Peyer's patch (tissue), 4 donors: ENCODE measurements at regions not wholly inside any gene's neighbourhood (a gene's known extent, or its start where the extent isn't known, plus 50 kb on each side); places are given as distances from the start of the nearest gene placed in this dataset.
"Not testable (repeated sequence)": the region's sequence is repeated elsewhere in the genome, so short reads cannot be mapped to it uniquely, and the experiment has no call there.

Source experiments
- DNase-seq, 3 donors: peaks; one replicate each; pipeline ENCODE4 v3.0.0-alpha.2; 2017 to 2019
- H3K27ac ChIP-seq, 4 donors: fragments of 200-600 bp; sonication (generic); one replicate each; pipeline ENCODE4 v1.5.1; 2016 to 2019
- H3K27me3 ChIP-seq, 2 donors: fragments of 200-600 bp; sonication (generic); one replicate each; pipeline ENCODE4 v1.5.1; 2019
- H3K36me3 ChIP-seq, 3 donors: fragments of 200-600 bp; sonication (generic); one replicate each; pipeline ENCODE4 v1.5.1; 2016 to 2019
- H3K4me1 ChIP-seq, 4 donors: fragments of 200-600 bp; sonication (generic); one replicate each; pipeline ENCODE4 v1.5.1; 2016 to 2019
- H3K4me3 ChIP-seq, 4 donors: fragments of 200-600 bp; sonication (generic); 1 replicate in 3 of 4; 2 replicates in 1 of 4; pipeline ENCODE4 v1.5.1; 2016 to 2019; ENCODE audit warnings: mild to moderate bottlenecking in 1 of 4
- H3K9me3 ChIP-seq, 4 donors: fragments of 200-600 bp; sonication (generic); one replicate each; pipeline ENCODE4 v1.5.1; 2016 to 2019; ENCODE audit warnings: mild to moderate bottlenecking in 1 of 4
- CTCF ChIP-seq, 6 experiments: fragments of 450-650 bp in 4 of 6; fragments of 200-600 bp in 2 of 6; sonication (generic) in 1 of 6; IDR thresholded peaks; one replicate each; pipeline ENCODE4 v1.5.1; 2017 to 2019; ENCODE audit warnings: antibody characterized with exemption in 6 of 6, mild to moderate bottlenecking in 3 of 6, moderate library complexity in 1 of 6
- POLR2A ChIP-seq, 2 donors: fragments of 450-650 bp; IDR thresholded peaks; one replicate each; pipeline ENCODE4 v1.5.1; 2017; ENCODE audit warnings: antibody characterized with exemption in 2 of 2, mild to moderate bottlenecking in 2 of 2, moderate library complexity in 2 of 2

DNA sequence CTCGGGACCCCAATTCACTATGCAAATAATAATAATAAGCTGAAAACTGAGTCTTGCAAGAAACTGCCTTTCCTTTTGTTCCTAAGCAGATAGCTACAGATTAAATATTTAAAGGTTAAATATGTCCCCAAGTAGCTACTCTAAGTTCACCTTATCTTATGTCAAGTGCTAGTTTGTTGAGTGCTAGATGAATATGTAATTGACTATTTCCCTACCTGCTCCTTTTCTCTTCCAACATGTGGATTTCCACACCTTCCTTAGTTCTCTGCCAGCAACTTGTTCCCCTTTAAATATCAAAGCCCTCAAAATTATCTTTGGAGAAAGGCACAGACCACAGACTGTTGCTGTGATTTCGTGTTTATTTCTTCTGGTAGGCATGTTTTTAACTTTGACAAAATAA lies 709.2 kb upstream of the SLITRK1 start:
- Histone ChIP-seq H3K27me3 (no peaks in the 10 kb centered on the region), H3K9me3 (no peaks in the 10 kb centered on the region), H3K4me1 (no peaks in the 10 kb centered on the region), H3K4me3 (no peak overlapping the region), H3K27ac (no peak overlapping the region), H3K36me3 (no peaks in the 10 kb centered on the region)
- no peak for DNase-seq
- TF ChIP-seq CTCF (IDR thresholded peaks at IDR 0.05), result no peak
- no peak for TF ChIP-seq POLR2A (IDR thresholded peaks at IDR 0.05)

GRCh38 chr13:84590663-84591062 lies 708.4 kb upstream of the SLITRK1 start:
- DNase-seq, result no peak
- Histone ChIP-seq H3K27ac (no peak overlapping the region), H3K9me3 (no peaks in the 10 kb centered on the region), H3K36me3 (no peaks in the 10 kb centered on the region), H3K27me3 (no peaks in the 10 kb centered on the region), H3K4me1 (no peaks in the 10 kb centered on the region), H3K4me3 (no peak overlapping the region)
- TF ChIP-seq POLR2A (IDR thresholded peaks at IDR 0.05) (no peak), CTCF (IDR thresholded peaks at IDR 0.05) (no peak)

DNA sequence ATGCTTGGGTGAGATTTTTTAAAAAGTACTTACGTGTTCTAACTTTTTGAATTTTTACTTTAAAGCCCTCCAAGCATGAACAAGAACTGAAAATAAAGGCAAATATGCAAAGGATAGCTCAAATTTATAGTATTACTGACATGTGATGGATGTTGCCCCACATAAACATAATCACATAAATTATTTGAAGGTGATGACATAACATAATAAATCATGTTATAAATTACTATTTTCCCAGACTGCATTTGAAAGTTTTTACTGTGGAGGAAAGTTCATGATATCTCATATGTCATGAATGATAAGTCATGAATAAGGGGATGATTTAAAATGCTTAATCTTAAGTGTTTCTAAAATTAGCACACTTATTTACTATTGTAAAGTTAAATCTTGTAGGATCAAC lies 705.7 kb upstream of the SLITRK1 start:
- Histone ChIP-seq H3K27ac (no peak overlapping the region), H3K4me1 (no peaks in the 10 kb centered on the region), H3K27me3 (no peaks in the 10 kb centered on the region), H3K9me3 (no peaks in the 10 kb centered on the region), H3K4me3 (no peak overlapping the region), H3K36me3 (no peaks in the 10 kb centered on the region)
- DNase-seq, result no peak
- TF ChIP-seq POLR2A (IDR thresholded peaks at IDR 0.05), result no peak
- TF ChIP-seq CTCF (IDR thresholded peaks at IDR 0.05), result no peak

GRCh38 chr13:84579901-84580300 lies 697.6 kb upstream of the SLITRK1 start:
- H3K4me1 ChIP-seq, H3K27ac ChIP-seq, H3K9me3 ChIP-seq, H3K4me3 ChIP-seq, DNase-seq, H3K27me3 ChIP-seq, H3K36me3 ChIP-seq: not testable (repeated sequence)

DNA sequence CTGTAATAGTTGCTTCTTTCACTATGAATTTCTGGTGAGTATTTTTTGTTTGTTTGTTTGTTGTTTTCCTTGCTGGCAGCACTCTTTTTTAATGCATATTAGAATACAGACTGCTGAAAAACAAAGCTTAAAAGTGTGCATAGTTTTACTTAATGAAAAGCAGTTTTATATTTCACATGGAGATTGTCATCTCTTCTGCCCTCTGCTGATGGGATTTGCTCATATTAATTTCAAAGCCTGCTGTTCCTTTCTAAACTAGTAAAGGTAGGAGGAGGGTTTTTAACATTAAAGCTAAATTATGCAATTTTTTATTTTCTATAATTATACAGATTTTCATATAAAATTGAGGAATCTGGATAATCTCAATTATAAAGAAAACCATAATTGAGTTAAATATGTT lies 692.6 kb upstream of the SLITRK1 start:
- DNase-seq, result no peak
- Histone ChIP-seq H3K4me1 (no peaks in the 10 kb centered on the region), H3K9me3 (no peaks in the 10 kb centered on the region), H3K27ac (no peak overlapping the region), H3K36me3 (no peaks in the 10 kb centered on the region), H3K4me3 (no peak overlapping the region), H3K27me3 (no peaks in the 10 kb centered on the region)
- no peak for TF ChIP-seq POLR2A (IDR thresholded peaks at IDR 0.05)
- no peak for TF ChIP-seq CTCF (IDR thresholded peaks at IDR 0.05)

GRCh38 chr13:84571264-84571663 lies 689.0 kb upstream of the SLITRK1 start:
- Histone ChIP-seq H3K4me1 (no peaks in the 10 kb centered on the region), H3K27ac (no peak overlapping the region), H3K36me3 (no peaks in the 10 kb centered on the region), H3K9me3 (no peaks in the 10 kb centered on the region), H3K27me3 (no peaks in the 10 kb centered on the region), H3K4me3 (no peak overlapping the region)
- TF ChIP-seq CTCF (IDR thresholded peaks at IDR 0.05) (no peak), POLR2A (IDR thresholded peaks at IDR 0.05) (no peak)
- DNase-seq, result no peak
